H1 (cell line): ENCODE measurements at regions not wholly inside any gene's neighbourhood (a gene's known extent, or its start where the extent isn't known, plus 50 kb on each side); places are given as distances from the start of the nearest gene placed in this dataset.

Experiments
- CTCF ChIA-PET: fragments of 300-600 bp; sonication (Branson Sonifier 250); formaldehyde crosslinking; loops from one replicate; lab custom pipeline; 2021; ENCODE audit not compliant: partially characterized antibody; lab: Charles Lee
- POLR2A ChIA-PET: fragments of 300-600 bp; sonication (Branson Sonifier 250); formaldehyde crosslinking; loops from one replicate; lab custom pipeline; 2021; ENCODE audit warnings: inconsistent platforms; ENCODE audit not compliant: partially characterized antibody; lab: Charles Lee
- DNase-seq, 2 experiments: peaks; one replicate each; pipeline versions ENCODE4 v3.0.0 to v3.0.0-alpha.2; 2010 to 2022; ENCODE audit warnings: low spot score in 2 of 2, low read depth in 1 of 2, mixed read lengths in 1 of 2
- FAIRE-seq: peaks from 2 replicates; lab custom pipeline; 2011; peaks lifted over from hg19 to GRCh38; lab: Jason Lieb, UNC
- H2AFZ ChIP-seq: 2 replicates; pipeline ENCODE4 v1.8.1; 2012; ENCODE audit warnings: low read length, inconsistent platforms
- H2AK5ac ChIP-seq: 2 replicates; pipeline ENCODE4 v1.6.1; 2013; ENCODE audit warnings: low read depth, low read length
- H2BK120ac ChIP-seq: replicated peaks from 2 replicates; pipeline ENCODE3; 2013; ENCODE audit warnings: low read depth, low read length, inconsistent platforms
- H2BK12ac ChIP-seq: 2 replicates; pipeline ENCODE4 v1.6.1; 2013; ENCODE audit warnings: low read depth, low read length
- H2BK15ac ChIP-seq: 2 replicates; pipeline ENCODE4 v1.6.1; 2013; ENCODE audit warnings: low read length
- H2BK20ac ChIP-seq: 2 replicates; pipeline ENCODE4 v1.6.1; 2013; ENCODE audit warnings: low read length
- H2BK5ac ChIP-seq: 2 replicates; pipeline ENCODE4 v1.6.1; 2013; ENCODE audit warnings: low read depth, low read length
- H3K14ac ChIP-seq: 2 replicates; pipeline ENCODE4 v1.6.1; 2013; ENCODE audit warnings: inconsistent platforms; ENCODE audit not compliant: insufficient read length
- H3K18ac ChIP-seq: 2 replicates; pipeline ENCODE4 v1.6.1; 2013; ENCODE audit warnings: low read length; ENCODE audit errors: extremely low read depth
- H3K23ac ChIP-seq: 2 replicates; pipeline ENCODE4 v1.6.1; 2013; ENCODE audit warnings: inconsistent platforms; ENCODE audit not compliant: insufficient read length
- H3K23me2 ChIP-seq: 2 replicates; pipeline ENCODE4 v1.6.1; 2013; ENCODE audit warnings: low read depth, low read length
- H3K27ac ChIP-seq: 2 replicates; pipeline ENCODE4 v1.6.1; 2011; ENCODE audit warnings: low read depth, low read length, inconsistent platforms
- H3K27me3 ChIP-seq, 4 experiments: replicated peaks in 1 of 4; 1 replicate in 1 of 4; 2 replicates in 3 of 4; pipeline versions ENCODE4 v1.6.1 to v1.8.1; 2011 to 2013; ENCODE audit warnings: low read length in 3 of 4, mild to moderate bottlenecking in 3 of 4, inconsistent platforms in 2 of 4, mixed read lengths in 2 of 4, moderate library complexity in 1 of 4; ENCODE audit not compliant: control insufficient read depth in 3 of 4, insufficient read depth in 3 of 4; ENCODE audit errors: extremely low read depth in 1 of 4
- H3K36me3 ChIP-seq, 4 experiments: 2 replicates each; pipeline versions ENCODE4 v1.6.1 to v1.8.1; 2011 to 2013; ENCODE audit warnings: mild to moderate bottlenecking in 4 of 4, low read length in 3 of 4, moderate library complexity in 2 of 4, control low read depth in 1 of 4, inconsistent platforms in 1 of 4; ENCODE audit not compliant: insufficient read depth in 4 of 4, control insufficient read depth in 2 of 4
- H3K4ac ChIP-seq: replicated peaks from 2 replicates; pipeline ENCODE3; 2013; ENCODE audit warnings: low read length, low read depth, mixed read lengths, inconsistent platforms; ENCODE audit not compliant: insufficient read length
- H3K4me1 ChIP-seq, 4 experiments: replicated peaks in 1 of 4; 1 replicate in 1 of 4; 2 replicates in 3 of 4; pipeline versions ENCODE4 v1.6.1 to v1.8.1; 2011 to 2013; ENCODE audit warnings: low read length in 3 of 4, inconsistent platforms in 2 of 4, mixed read lengths in 1 of 4; ENCODE audit not compliant: insufficient read depth in 4 of 4, control insufficient read depth in 3 of 4
- H3K4me2 ChIP-seq, 2 experiments: 2 replicates each; pipeline versions ENCODE4 v1.6.1 to v1.8.1; 2011 to 2013; ENCODE audit warnings: low read depth in 2 of 2, low read length in 2 of 2, control low read depth in 1 of 2, inconsistent platforms in 1 of 2, mild to moderate bottlenecking in 1 of 2; ENCODE audit not compliant: insufficient read depth in 1 of 2
- H3K4me3 ChIP-seq, 4 experiments: fragments of 200-600, 300-600 bp in 1 of 4; sonication (generic), shearing (Covaris generic), sonication (Bioruptor Twin) in 1 of 4; 2 replicates each; pipeline versions ENCODE4 v1.5.1 to v1.8.1; 2011 to 2016; ENCODE audit warnings: low read length in 4 of 4, low read depth in 3 of 4, control low read depth in 2 of 4, inconsistent platforms in 2 of 4, mild to moderate bottlenecking in 2 of 4, mixed read lengths in 1 of 4, moderate library complexity in 1 of 4; ENCODE audit not compliant: insufficient read depth in 2 of 4; ENCODE audit errors: extremely low read depth in 1 of 4
- H3K56ac ChIP-seq: replicated peaks from 2 replicates; pipeline ENCODE3; 2013; ENCODE audit warnings: low read depth, mild to moderate bottlenecking, mixed read lengths, low read length, inconsistent platforms; ENCODE audit not compliant: insufficient read length
- H3K79me1 ChIP-seq: 2 replicates; pipeline ENCODE4 v1.6.1; 2013; ENCODE audit warnings: low read depth, low read length, control low read depth
- H3K79me2 ChIP-seq, 2 experiments: 2 replicates each; pipeline versions ENCODE4 v1.6.1 to v1.8.1; 2012 to 2013; ENCODE audit warnings: low read length in 2 of 2, mild to moderate bottlenecking in 2 of 2, inconsistent platforms in 1 of 2; ENCODE audit not compliant: insufficient read depth in 2 of 2, control insufficient read depth in 1 of 2
- H3K9ac ChIP-seq, 4 experiments: replicated peaks in 1 of 4; 1 replicate in 1 of 4; 2 replicates in 3 of 4; pipeline versions ENCODE4 v1.6.1 to v1.8.1; 2011 to 2013; ENCODE audit warnings: low read depth in 3 of 4, low read length in 3 of 4, control low read depth in 2 of 4, mild to moderate bottlenecking in 2 of 4, moderate library complexity in 2 of 4, inconsistent platforms in 1 of 4; ENCODE audit errors: extremely low read depth in 1 of 4
- H3K9me3 ChIP-seq, 2 experiments: 2 replicates each; pipeline versions ENCODE4 v1.6.1 to v1.8.1; 2012 to 2013; ENCODE audit warnings: mild to moderate bottlenecking in 2 of 2, moderate library complexity in 2 of 2, control low read depth in 1 of 2, inconsistent platforms in 1 of 2, low read depth in 1 of 2, low read length in 1 of 2, mixed read lengths in 1 of 2; ENCODE audit not compliant: insufficient read depth in 2 of 2
- H4K20me1 ChIP-seq, 2 experiments: replicated peaks in 1 of 2; 2 replicates each; pipeline versions ENCODE3 to v1.8.1; 2011 to 2013; ENCODE audit warnings: inconsistent platforms in 2 of 2, low read length in 2 of 2, mild to moderate bottlenecking in 1 of 2; ENCODE audit not compliant: insufficient read depth in 2 of 2, control insufficient read depth in 1 of 2
- H4K5ac ChIP-seq: 2 replicates; pipeline ENCODE4 v1.6.1; 2013; ENCODE audit warnings: low read length, low read depth, mixed read lengths, inconsistent platforms; ENCODE audit not compliant: insufficient read length
- H4K8ac ChIP-seq: 2 replicates; pipeline ENCODE4 v1.8.0; 2013; ENCODE audit warnings: mild to moderate bottlenecking, moderate library complexity, low read length, inconsistent platforms; ENCODE audit not compliant: insufficient read depth; ENCODE audit errors: extremely low read depth
- H4K91ac ChIP-seq: replicated peaks from 2 replicates; pipeline ENCODE3; 2013; ENCODE audit warnings: low read length, mixed read lengths, inconsistent platforms; ENCODE audit not compliant: insufficient read length
- BACH1 ChIP-seq: IDR thresholded peaks from 2 replicates; pipeline ENCODE4 v1.6.1; 2012; ENCODE audit warnings: low read length, improper control_type of control experiment
- BCL11A ChIP-seq, 2 experiments: IDR thresholded peaks; one replicate each; pipeline ENCODE4 v1.6.1; 2011; ENCODE audit warnings: low read depth in 2 of 2, low read length in 2 of 2, mild to moderate bottlenecking in 2 of 2
- BRCA1 ChIP-seq: IDR thresholded peaks from 2 replicates; pipeline ENCODE4 v1.6.1; 2012; ENCODE audit warnings: low read depth, low read length, improper control_type of control experiment
- CHD1 ChIP-seq: IDR thresholded peaks from 2 replicates; pipeline ENCODE4 v1.6.1; 2012; ENCODE audit warnings: low read depth, low read length, improper control_type of control experiment
- CTCF ChIP-seq, 3 experiments: IDR thresholded peaks; 1 replicate in 2 of 3; 2 replicates in 1 of 3; pipeline versions ENCODE4 v1.5.1 to v1.6.1; 2011; ENCODE audit warnings: low read length in 3 of 3, mild to moderate bottlenecking in 3 of 3, inconsistent platforms in 2 of 3, low read depth in 1 of 3, moderate library complexity in 1 of 3; ENCODE audit not compliant: insufficient read depth in 1 of 3; ENCODE audit errors: control extremely low read depth in 1 of 3
- EP300 ChIP-seq, 2 experiments: IDR thresholded peaks; 1 replicate in 1 of 2; 2 replicates in 1 of 2; pipeline ENCODE4 v1.6.1; 2011 to 2012; ENCODE audit warnings: low read depth in 2 of 2, low read length in 2 of 2, mild to moderate bottlenecking in 2 of 2, borderline replicate concordance in 1 of 2, inconsistent platforms in 1 of 2, moderate library complexity in 1 of 2
- FOSL1 ChIP-seq: IDR thresholded peaks from 2 replicates; pipeline ENCODE4 v1.6.1; 2011; ENCODE audit warnings: mild to moderate bottlenecking, low read depth, low read length, moderate library complexity; ENCODE audit not compliant: insufficient read depth
- JUN ChIP-seq: IDR thresholded peaks from 2 replicates; pipeline ENCODE4 v1.6.1; 2011; ENCODE audit warnings: low read depth, mild to moderate bottlenecking, improper control_type of control experiment, low read length
- JUND ChIP-seq: IDR thresholded peaks from 2 replicates; pipeline ENCODE4 v1.6.1; 2011; ENCODE audit warnings: mild to moderate bottlenecking, improper control_type of control experiment, low read length
- NANOG ChIP-seq: IDR thresholded peaks from 2 replicates; pipeline ENCODE4 v1.6.1; 2011; ENCODE audit warnings: low read length, low read depth, mild to moderate bottlenecking, inconsistent platforms; ENCODE audit not compliant: insufficient read depth, poor library complexity, severe bottlenecking
- SP2 ChIP-seq: IDR thresholded peaks from 2 replicates; pipeline ENCODE4 v1.6.1; 2012; ENCODE audit warnings: mild to moderate bottlenecking, low read length, inconsistent platforms
- TEAD4 ChIP-seq: IDR thresholded peaks from 2 replicates; pipeline ENCODE4 v1.6.1; 2012; ENCODE audit warnings: low read depth, low read length, inconsistent platforms, mixed read lengths
- ZNF274 ChIP-seq: IDR thresholded peaks from 2 replicates; pipeline ENCODE4 v1.7.0; 2012; ENCODE audit warnings: low read length, borderline replicate concordance; ENCODE audit errors: extremely low read depth
- WGBS, 2 experiments: shearing (Covaris generic) in 1 of 2; methylation state at CpG; one replicate each; pipeline versions ENCODE4 v1.1.6 to v1.1.7; 2013 to 2015; ENCODE audit warnings: low lambda C conversion rate in 2 of 2, mixed read lengths in 2 of 2, inconsistent platforms in 1 of 2, low coverage in 1 of 2, missing lambda C conversion rate in 1 of 2; ENCODE audit not compliant: insufficient replicate concordance in 2 of 2, insufficient coverage in 1 of 2, insufficient read length in 1 of 2; ENCODE audit errors: extremely low coverage in 1 of 2, missing lambda C conversion rate in 1 of 2; 5-methylcytosine and 5-hydroxymethylcytosine counted together

- no peak overlapping the region for H2AK5ac ChIP-seq
- no peak overlapping the region for H2AFZ ChIP-seq
- H2BK12ac ChIP-seq, result no peak overlapping the region
- H4K8ac ChIP-seq, result no peak overlapping the region
- H3K56ac ChIP-seq, result no peak overlapping the region
- no peak overlapping the region for H2BK5ac ChIP-seq
- no peak overlapping the region for H4K5ac ChIP-seq
- no peaks in the 10 kb centered on the region for H3K9me3 ChIP-seq
- no peak overlapping the region for H4K91ac ChIP-seq
- no peak overlapping the region for H3K4ac ChIP-seq
- H3K18ac ChIP-seq, result no peak overlapping the region
- WGBS, 2 experiments, result 65% methylated on average over 4 of the region's 4 CpGs; no CpG with 5 or more reads in 1 of the 2 experiments
- H3K4me1 ChIP-seq, result peaks cover 0 to 4% (median 0%) of the 10 kb centered on the region in 4 experiments; a peak in 2 of 7 replicates
- CTCF ChIA-PET, result interaction anchor here (1.1 kb wide), 1 partner anchor 18 kb away, joined by 3 read pairs; no protein-coding TSS in a partner anchor
- H3K27ac ChIP-seq, result no peak overlapping the region
- no peak overlapping the region for H3K4me3 ChIP-seq
- no peak overlapping the region for H2BK120ac ChIP-seq
- H2BK20ac ChIP-seq, result no peak overlapping the region
- DNase-seq, result no peak
- H3K4me2 ChIP-seq, result no peak overlapping the region
- H3K9ac ChIP-seq, result no peak overlapping the region
- H3K23ac ChIP-seq, result no peak overlapping the region
- no peaks in the 10 kb centered on the region for H3K79me1 ChIP-seq
- no peak overlapping the region for H2BK15ac ChIP-seq
- H3K36me3 ChIP-seq, result no peaks in the 10 kb centered on the region
- H3K23me2 ChIP-seq, result peaks cover 2% of the 10 kb centered on the region; the same call in 1 of the 2 replicates
- FAIRE-seq, result no peak
- no peaks in the 10 kb centered on the region for H4K20me1 ChIP-seq
- H3K14ac ChIP-seq, result no peak overlapping the region
- peaks cover 4 to 35% (median 31%) of the 10 kb centered on the region in 4 experiments; a peak in 6 of 7 replicates for H3K27me3 ChIP-seq
- POLR2A ChIA-PET, result no interaction called here
- H3K79me2 ChIP-seq, result no peaks in the 10 kb centered on the region
- no peak for TF ChIP-seq CTCF (IDR thresholded peaks at IDR 0.05; ENCODE audit: control extremely low read depth in 1 of 3, insufficient read depth in 1 of 3, low read depth in 1 of 3, low read length in 3 of 3)
- no peak for TF ChIP-seq JUN
- TF ChIP-seq BRCA1, result no peak
- no peak for TF ChIP-seq BCL11A (IDR thresholded peaks at IDR 0.05; ENCODE audit: low read depth in 2 of 2, low read length in 2 of 2)
- TF ChIP-seq EP300 (IDR thresholded peaks at IDR 0.05; ENCODE audit: borderline replicate concordance in 1 of 2, low read depth in 2 of 2, low read length in 2 of 2), result no peak
- no peak for TF ChIP-seq BACH1
- TF ChIP-seq CHD1, result no peak
- no peak for TF ChIP-seq TEAD4
- no peak for TF ChIP-seq FOSL1
- TF ChIP-seq JUND, result no peak
- TF ChIP-seq SP2, result no peak
- TF ChIP-seq NANOG, result no peak
- TF ChIP-seq ZNF274, result no peak
Measured at GRCh38 chr18:47415881-47416280, 164.4 kb upstream of the SKOR2 start.
